Stimulated activated CD4-positive, alpha-beta T cell treated with anti-CD3 and anti-CD28 coated beads, Interleukin-15, amount 100 ng/mL, for 24 hours (primary cell): ENCODE measurements at regions not wholly inside any gene's neighbourhood (a gene's known extent, or its start where the extent isn't known, plus 50 kb on each side); places are given as distances from the start of the nearest gene placed in this dataset.

ENCODE experiments used
- DNase-seq: peaks from one replicate; pipeline ENCODE4 v3.0.0-alpha.2; 2020

- no peak for DNase-seq
These were observed 416.6 kb upstream of the TRIB2 start for GRCh38 chr2:12300019-12300602.

- DNase-seq, result no peak
These were observed 415.8 kb upstream of the TRIB2 start for GRCh38 chr2:12300927-12301326.

- no peak for DNase-seq
These were observed 414.6 kb upstream of the TRIB2 start for GRCh38 chr2:12302140-12302539.

GRCh38 chr2:12302691-12303090 is 414.0 kb upstream of the TRIB2 start:
- no peak for DNase-seq

- peak; percentile 21 for DNase-seq
These were observed 413.3 kb upstream of the TRIB2 start for GRCh38 chr2:12303181-12304030.

- DNase-seq, result no peak
These were observed 412.1 kb upstream of the TRIB2 start for GRCh38 chr2:12304564-12305171.

- no peak for DNase-seq
These were observed 410.8 kb upstream of the TRIB2 start for GRCh38 chr2:12305931-12306330.

- no peak for DNase-seq
These were observed 406.3 kb upstream of the TRIB2 start for GRCh38 chr2:12310399-12310798.

GRCh38 chr2:12313445-12314126 is 403.1 kb upstream of the TRIB2 start:
- DNase-seq, result no peak

- no peak for DNase-seq
These were observed 402.5 kb upstream of the TRIB2 start for GRCh38 chr2:12314127-12314760.

GRCh38 chr2:12315224-12315623 is 401.5 kb upstream of the TRIB2 start:
- no peak for DNase-seq

GRCh38 chr2:12316476-12316875 is 400.3 kb upstream of the TRIB2 start:
- DNase-seq, result no peak

GRCh38 chr2:12317286-12317685 is 399.4 kb upstream of the TRIB2 start:
- DNase-seq, result no peak

GRCh38 chr2:12317814-12318426 is 398.8 kb upstream of the TRIB2 start:
- no peak for DNase-seq

GRCh38 chr2:12318427-12319057 is 398.2 kb upstream of the TRIB2 start:
- DNase-seq, result no peak

GRCh38 chr2:12320027-12320734 is 396.6 kb upstream of the TRIB2 start:
- DNase-seq, result no peak

GRCh38 chr2:12320991-12321641 is 395.6 kb upstream of the TRIB2 start:
- DNase-seq, result no peak

GRCh38 chr2:12321886-12322285 is 394.9 kb upstream of the TRIB2 start:
- DNase-seq, result no peak

- DNase-seq, result peak; percentile 9
These were observed 390.9 kb upstream of the TRIB2 start for GRCh38 chr2:12325806-12326205.

- DNase-seq, result peak; percentile 23
These were observed 390.1 kb upstream of the TRIB2 start for GRCh38 chr2:12326449-12327190.
